ENCODE measurements at regions not wholly inside any gene's neighbourhood (a gene's known extent, or its start where the extent isn't known, plus 50 kb on each side); places are given as distances from the start of the nearest gene placed in this dataset.
"Not testable (repeated sequence)": the region's sequence is repeated elsewhere in the genome, so short reads cannot be mapped to it uniquely, and the experiment has no call there.

GRCh38 chr5:96101358-96102089 is 139.9 kb upstream of the ELL2 start:
- CTCF ChIA-PET: no interaction called here
- TF ChIP-seq CTCF (IDR thresholded peaks at IDR 0.05): no peak
- no peak for DNase-seq
- no peaks in the 10 kb centered on the region for H3K27me3 ChIP-seq (ENCODE audit: control insufficient read depth in 1 of 2, insufficient read depth in 2 of 2, low read length in 2 of 2)
- Mint-ChIP-seq H3K27me3 (peaks cover 4% of the 10 kb centered on the region), H3K4me1 (ENCODE audit: low read depth) (no peaks in the 10 kb centered on the region), H3K4me3 (no peak overlapping the region), H3K9me3 (peaks cover 13% of the 10 kb centered on the region), H3K36me3 (ENCODE audit: low read depth) (no peaks in the 10 kb centered on the region), H3K27ac (no peak overlapping the region)
- POLR2A ChIA-PET: no interaction called here
- intact Hi-C loops (cut with DNase I, micrococcal nuclease): no loop called here
- no peak for ATAC-seq (ENCODE audit: poor library complexity)
- H3K9me3 ChIP-seq (ENCODE audit: control insufficient read depth in 1 of 2, insufficient read depth in 1 of 2, low read length in 2 of 2): no peaks in the 10 kb centered on the region
- H3K27ac ChIP-seq (ENCODE audit: low read depth in 1 of 2, low read length in 2 of 2): no peak overlapping the region
- H3K4me1 ChIP-seq (ENCODE audit: insufficient read depth, low read length): no peaks in the 10 kb centered on the region
- no peaks in the 10 kb centered on the region for H3K36me3 ChIP-seq (ENCODE audit: insufficient read depth, low read length)
- H3K4me3 ChIP-seq (ENCODE audit: low read length): no peak overlapping the region

GRCh38 chr5:96097488-96097887 is 135.8 kb upstream of the ELL2 start:
- H3K36me3 ChIP-seq (ENCODE audit: insufficient read depth, low read length); POLR2A ChIA-PET; H3K4me1 Mint-ChIP-seq (ENCODE audit: low read depth); H3K4me3 Mint-ChIP-seq; H3K27me3 Mint-ChIP-seq; H3K4me3 ChIP-seq (ENCODE audit: low read length); H3K9me3 ChIP-seq (ENCODE audit: control insufficient read depth in 1 of 2, insufficient read depth in 1 of 2, low read length in 2 of 2); H3K36me3 Mint-ChIP-seq (ENCODE audit: low read depth); H3K27ac Mint-ChIP-seq; H3K27ac ChIP-seq (ENCODE audit: low read depth in 1 of 2, low read length in 2 of 2); H3K27me3 ChIP-seq (ENCODE audit: control insufficient read depth in 1 of 2, insufficient read depth in 2 of 2, low read length in 2 of 2); H3K9me3 Mint-ChIP-seq; H3K4me1 ChIP-seq (ENCODE audit: insufficient read depth, low read length); intact Hi-C loops (cut with DNase I, micrococcal nuclease); ATAC-seq (ENCODE audit: poor library complexity); DNase-seq: not testable (repeated sequence)
- CTCF ChIA-PET: interaction anchor here (1.2 kb wide), 1 partner anchor 44 kb away, joined by 4 read pairs; no protein-coding TSS in a partner anchor

- Histone ChIP-seq H3K4me3 (ENCODE audit: low read length) (no peak overlapping the region), H3K9me3 (ENCODE audit: control insufficient read depth in 1 of 2, insufficient read depth in 1 of 2, low read length in 2 of 2) (no peaks in the 10 kb centered on the region), H3K36me3 (ENCODE audit: insufficient read depth, low read length) (no peaks in the 10 kb centered on the region), H3K27ac (ENCODE audit: low read depth in 1 of 2, low read length in 2 of 2) (no peak overlapping the region), H3K4me1 (ENCODE audit: insufficient read depth, low read length) (no peaks in the 10 kb centered on the region), H3K27me3 (ENCODE audit: control insufficient read depth in 1 of 2, insufficient read depth in 2 of 2, low read length in 2 of 2) (no peaks in the 10 kb centered on the region)
- DNase-seq (no peak), ATAC-seq (ENCODE audit: poor library complexity) (no peak)
- CTCF ChIA-PET: interaction anchor here (1.2 kb wide), 1 partner anchor 43 kb away, joined by 4 read pairs; no protein-coding TSS in a partner anchor
- intact Hi-C loops (cut with DNase I, micrococcal nuclease): no loop called here
- H3K36me3 Mint-ChIP-seq (ENCODE audit: low read depth): no peaks in the 10 kb centered on the region
- no peak overlapping the region for H3K4me3 Mint-ChIP-seq
- POLR2A ChIA-PET: no interaction called here
- H3K27ac Mint-ChIP-seq: no peak overlapping the region
- H3K9me3 Mint-ChIP-seq: peaks cover 5% of the 10 kb centered on the region
- no peaks in the 10 kb centered on the region for H3K4me1 Mint-ChIP-seq (ENCODE audit: low read depth)
- TF ChIP-seq CTCF (IDR thresholded peaks at IDR 0.05): no peak
- H3K27me3 Mint-ChIP-seq: no peaks in the 10 kb centered on the region
Measured at GRCh38 chr5:96096724-96097123, 135.1 kb upstream of the ELL2 start.

- no peaks in the 10 kb centered on the region for H3K36me3 Mint-ChIP-seq (ENCODE audit: low read depth)
- no peaks in the 10 kb centered on the region for H3K4me1 Mint-ChIP-seq (ENCODE audit: low read depth)
- CTCF ChIA-PET: no interaction called here
- H3K4me3 Mint-ChIP-seq: no peak overlapping the region
- no peak for TF ChIP-seq CTCF (IDR thresholded peaks at IDR 0.05)
- ATAC-seq (ENCODE audit: poor library complexity) (no peak), DNase-seq (no peak)
- no peak overlapping the region for H3K27ac Mint-ChIP-seq
- Histone ChIP-seq H3K27me3 (ENCODE audit: control insufficient read depth in 1 of 2, insufficient read depth in 2 of 2, low read length in 2 of 2) (no peaks in the 10 kb centered on the region), H3K36me3 (ENCODE audit: insufficient read depth, low read length) (no peaks in the 10 kb centered on the region), H3K9me3 (ENCODE audit: control insufficient read depth in 1 of 2, insufficient read depth in 1 of 2, low read length in 2 of 2) (no peaks in the 10 kb centered on the region), H3K4me3 (ENCODE audit: low read length) (no peak overlapping the region), H3K4me1 (ENCODE audit: insufficient read depth, low read length) (no peaks in the 10 kb centered on the region), H3K27ac (ENCODE audit: low read depth in 1 of 2, low read length in 2 of 2) (no peak overlapping the region)
- peaks cover 5% of the 10 kb centered on the region for H3K9me3 Mint-ChIP-seq
- no peaks in the 10 kb centered on the region for H3K27me3 Mint-ChIP-seq
- intact Hi-C loops (cut with DNase I, micrococcal nuclease): no loop called here
- POLR2A ChIA-PET: no interaction called here
Measured at GRCh38 chr5:96094904-96095303, 133.3 kb upstream of the ELL2 start.

All from CD4-positive, alpha-beta T cell (primary cell).